ENCODE measurements at regions not wholly inside any gene's neighbourhood (a gene's known extent, or its start where the extent isn't known, plus 50 kb on each side); places are given as distances from the start of the nearest gene placed in this dataset.

DNA sequence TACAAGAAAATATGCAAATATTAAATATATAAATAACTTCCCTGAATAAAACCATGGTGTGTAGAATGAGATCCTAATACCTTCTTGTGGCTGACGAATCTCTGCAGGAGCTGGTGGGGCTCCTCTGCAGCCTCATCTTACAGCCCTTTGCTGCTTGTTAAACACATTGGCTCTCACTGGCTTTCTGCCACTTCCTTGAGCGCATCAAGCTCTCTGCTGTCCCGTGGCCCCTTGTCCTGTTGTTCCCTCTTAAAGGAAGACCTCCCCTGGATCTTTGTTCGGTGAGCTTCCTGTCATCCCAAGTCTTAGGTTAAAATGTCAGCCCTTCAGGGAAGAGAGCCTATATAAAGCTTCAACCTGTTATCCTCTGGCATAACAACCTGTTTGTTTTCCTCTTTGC, 519.6 kb downstream of the DOK5 start:
- TF ChIP-seq, protein P1, sequence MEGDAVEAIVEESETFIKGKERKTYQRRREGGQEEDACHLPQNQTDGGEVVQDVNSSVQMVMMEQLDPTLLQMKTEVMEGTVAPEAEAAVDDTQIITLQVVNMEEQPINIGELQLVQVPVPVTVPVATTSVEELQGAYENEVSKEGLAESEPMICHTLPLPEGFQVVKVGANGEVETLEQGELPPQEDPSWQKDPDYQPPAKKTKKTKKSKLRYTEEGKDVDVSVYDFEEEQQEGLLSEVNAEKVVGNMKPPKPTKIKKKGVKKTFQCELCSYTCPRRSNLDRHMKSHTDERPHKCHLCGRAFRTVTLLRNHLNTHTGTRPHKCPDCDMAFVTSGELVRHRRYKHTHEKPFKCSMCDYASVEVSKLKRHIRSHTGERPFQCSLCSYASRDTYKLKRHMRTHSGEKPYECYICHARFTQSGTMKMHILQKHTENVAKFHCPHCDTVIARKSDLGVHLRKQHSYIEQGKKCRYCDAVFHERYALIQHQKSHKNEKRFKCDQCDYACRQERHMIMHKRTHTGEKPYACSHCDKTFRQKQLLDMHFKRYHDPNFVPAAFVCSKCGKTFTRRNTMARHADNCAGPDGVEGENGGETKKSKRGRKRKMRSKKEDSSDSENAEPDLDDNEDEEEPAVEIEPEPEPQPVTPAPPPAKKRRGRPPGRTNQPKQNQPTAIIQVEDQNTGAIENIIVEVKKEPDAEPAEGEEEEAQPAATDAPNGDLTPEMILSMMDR (IDR thresholded peaks at IDR 0.05): no peak
- TF ChIP-seq POLR2A (IDR thresholded peaks at IDR 0.05): no peak
